ENCODE measurements at regions not wholly inside any gene's neighbourhood (a gene's known extent, or its start where the extent isn't known, plus 50 kb on each side); places are given as distances from the start of the nearest gene placed in this dataset.

- Histone ChIP-seq H3K4me1 (no peaks in the 10 kb centered on the region), H3K27me3 (no peaks in the 10 kb centered on the region), H3K36me3 (ENCODE audit: low read depth, missing control alignments) (no peaks in the 10 kb centered on the region), H3K9me3 (no peaks in the 10 kb centered on the region), H3K27ac (no peak overlapping the region), H3K4me3 (no peak overlapping the region)
- intact Hi-C loops (cut with DNase I; ENCODE audit: low total_unique reads): no loop called here
- 62 to 83% methylated on average over 2 of the region's 2 CpGs for WGBS, 2 donors
- TF ChIP-seq CTCF (IDR thresholded peaks at IDR 0.05) (no peak), POLR2A (IDR thresholded peaks at IDR 0.05) (no peak)
- DNase-seq: no peak
Observed at GRCh38 chr6:95204178-95204577, 373.2 kb upstream of the MANEA start.

- Histone ChIP-seq H3K27ac (no peak overlapping the region), H3K4me1 (no peaks in the 10 kb centered on the region), H3K27me3 (no peaks in the 10 kb centered on the region), H3K4me3 (no peak overlapping the region), H3K9me3 (no peaks in the 10 kb centered on the region), H3K36me3 (ENCODE audit: low read depth, missing control alignments) (no peaks in the 10 kb centered on the region)
- WGBS, 2 donors: 24 to 28% methylated on average over 2 of the region's 2 CpGs
- no peak for DNase-seq
- TF ChIP-seq CTCF (IDR thresholded peaks at IDR 0.05) (no peak), POLR2A (IDR thresholded peaks at IDR 0.05) (no peak)
- intact Hi-C loops (cut with DNase I; ENCODE audit: low total_unique reads): no loop called here
Observed at GRCh38 chr6:95208621-95209020, 368.7 kb upstream of the MANEA start.

- no peak overlapping the region for H3K27ac ChIP-seq
- TF ChIP-seq CTCF (IDR thresholded peaks at IDR 0.05): no peak
- TF ChIP-seq POLR2A (IDR thresholded peaks at IDR 0.05): no peak
- H3K4me1 ChIP-seq: no peaks in the 10 kb centered on the region
- no peaks in the 10 kb centered on the region for H3K27me3 ChIP-seq
- no peak overlapping the region for H3K4me3 ChIP-seq
- intact Hi-C loops (cut with DNase I; ENCODE audit: low total_unique reads): no loop called here
- 59 to 61% methylated on average over 3 of the region's 3 CpGs for WGBS, 2 donors
- DNase-seq: no peak
- no peaks in the 10 kb centered on the region for H3K9me3 ChIP-seq
- no peaks in the 10 kb centered on the region for H3K36me3 ChIP-seq (ENCODE audit: low read depth, missing control alignments)
Observed at GRCh38 chr6:95209074-95209473, 368.3 kb upstream of the MANEA start.

- H3K4me1 ChIP-seq: no peaks in the 10 kb centered on the region
- intact Hi-C loops (cut with DNase I; ENCODE audit: low total_unique reads): no loop called here
- no peak overlapping the region for H3K27ac ChIP-seq
- no peak for TF ChIP-seq CTCF (IDR thresholded peaks at IDR 0.05)
- no peak for TF ChIP-seq POLR2A (IDR thresholded peaks at IDR 0.05)
- H3K27me3 ChIP-seq: no peaks in the 10 kb centered on the region
- WGBS, 2 donors: 65 to 69% methylated on average over 1 of the region's 1 CpG
- no peak for DNase-seq
- no peaks in the 10 kb centered on the region for H3K9me3 ChIP-seq
- H3K36me3 ChIP-seq (ENCODE audit: low read depth, missing control alignments): no peaks in the 10 kb centered on the region
- no peak overlapping the region for H3K4me3 ChIP-seq
Observed at GRCh38 chr6:95216555-95216954, 360.8 kb upstream of the MANEA start.

- no peaks in the 10 kb centered on the region for H3K9me3 ChIP-seq
- H3K27ac ChIP-seq: no peak overlapping the region
- TF ChIP-seq CTCF (IDR thresholded peaks at IDR 0.05) (no peak), POLR2A (IDR thresholded peaks at IDR 0.05) (no peak)
- no peaks in the 10 kb centered on the region for H3K36me3 ChIP-seq (ENCODE audit: low read depth, missing control alignments)
- H3K4me1 ChIP-seq: no peaks in the 10 kb centered on the region
- no peak for DNase-seq
- H3K4me3 ChIP-seq: no peak overlapping the region
- 22 to 33% methylated on average over 5 of the region's 5 CpGs for WGBS, 2 donors
- H3K27me3 ChIP-seq: no peaks in the 10 kb centered on the region
- intact Hi-C loops (cut with DNase I; ENCODE audit: low total_unique reads): no loop called here
Observed at GRCh38 chr6:95227351-95227750, 350.0 kb upstream of the MANEA start.

Data from testis (tissue), 2 donors.